OCI-LY7 (cell line): ENCODE measurements at regions not wholly inside any gene's neighbourhood (a gene's known extent, or its start where the extent isn't known, plus 50 kb on each side); places are given as distances from the start of the nearest gene placed in this dataset.

Source experiments
- BruUV-seq: library from RNA; stranded (reverse); fragments of 400-500 nt; replicated peaks from 2 replicates; lab custom pipeline; 2021; lab: Mats Ljungman, UMichigan
- CTCF ChIA-PET: fragments of 300-600 bp; sonication (Branson Sonifier 250); formaldehyde crosslinking; loops from one replicate; lab custom pipeline; 2022; ENCODE audit warnings: antibody characterized with exemption; ENCODE audit not compliant: unreplicated experiment; lab: Charles Lee
- POLR2A ChIA-PET: fragments of 300-600 bp; sonication (Branson Sonifier 250); formaldehyde crosslinking; loops from one replicate; lab custom pipeline; 2022; ENCODE audit warnings: antibody characterized with exemption; lab: Charles Lee
- DNase-seq: peaks from one replicate; pipeline ENCODE4 v3.0.0-alpha.2; 2015; ENCODE audit warnings: low spot score
- H2AFZ ChIP-seq: fragments of 200-600 bp; sonication (generic), shearing (Covaris generic); 2 replicates; pipeline ENCODE4 v1.6.1; 2014; ENCODE audit warnings: mild to moderate bottlenecking, antibody characterized with exemption, low read length, moderate library complexity
- H3K27ac ChIP-seq: fragments of 200-600 bp; sonication (generic); 2 replicates; pipeline ENCODE4 v1.5.1; 2014; ENCODE audit warnings: mixed run types, low read depth, mild to moderate bottlenecking, moderate library complexity, low read length, inconsistent platforms; ENCODE audit not compliant: poor library complexity, severe bottlenecking
- H3K36me3 ChIP-seq: fragments of 200-600 bp; sonication (generic); 2 replicates; pipeline ENCODE4 v1.6.1; 2014; ENCODE audit warnings: mild to moderate bottlenecking, antibody characterized with exemption, low read length, moderate library complexity, mixed read lengths; ENCODE audit not compliant: insufficient read depth
- H3K4me1 ChIP-seq: fragments of 200-600 bp; sonication (generic); 2 replicates; pipeline ENCODE4 v1.5.1; 2014; ENCODE audit warnings: mild to moderate bottlenecking, low read length; ENCODE audit not compliant: insufficient read depth, poor library complexity, severe bottlenecking
- H3K4me2 ChIP-seq: fragments of 200-600 bp; sonication (generic); 2 replicates; pipeline ENCODE4 v1.6.1; 2014; ENCODE audit warnings: mild to moderate bottlenecking, low read length
- H3K4me3 ChIP-seq: fragments of 200-600 bp; sonication (generic); 2 replicates; pipeline ENCODE4 v1.5.1; 2014; ENCODE audit warnings: mild to moderate bottlenecking, low read depth, low read length; ENCODE audit not compliant: poor library complexity, severe bottlenecking
- H3K79me2 ChIP-seq: fragments of 200-600 bp; sonication (generic); 2 replicates; pipeline ENCODE4 v1.6.1; 2016; ENCODE audit warnings: low read depth, mild to moderate bottlenecking, low read length, moderate library complexity, mixed read lengths; ENCODE audit not compliant: insufficient read depth
- H3K9me2 ChIP-seq: fragments of 200-600 bp; sonication (generic); 2 replicates; pipeline ENCODE4 v1.6.1; 2016; ENCODE audit warnings: mild to moderate bottlenecking, low read length, mixed read lengths; ENCODE audit not compliant: insufficient read depth
- H3K9me3 ChIP-seq: fragments of 200-600 bp; sonication (generic); 2 replicates; pipeline ENCODE4 v1.6.1; 2014; ENCODE audit warnings: mild to moderate bottlenecking, mixed run types, low read length, mixed read lengths
- H4K20me1 ChIP-seq: fragments of 200-600 bp; sonication (generic); 2 replicates; pipeline ENCODE4 v1.6.1; 2014; ENCODE audit warnings: mild to moderate bottlenecking, antibody characterized with exemption, low read length, moderate library complexity, mixed read lengths; ENCODE audit not compliant: insufficient read depth
- CTCF ChIP-seq: fragments of 200-600 bp; sonication (generic); conservative IDR thresholded peaks from 2 replicates; pipeline ENCODE4 v1.5.1; 2014; ENCODE audit warnings: mild to moderate bottlenecking, antibody characterized with exemption, low read length, moderate library complexity, mixed read lengths
- EZH2phosphoT487 ChIP-seq: fragments of 200-600 bp; sonication (generic); IDR thresholded peaks from 2 replicates; pipeline ENCODE4 v1.6.1; 2018; ENCODE audit warnings: low read depth, borderline replicate concordance, mild to moderate bottlenecking, mixed run types, antibody characterized with exemption, low read length, moderate library complexity, mixed read lengths
- intact Hi-C: fragments of 100-400 bp; cut with micrococcal nuclease; formaldehyde crosslinking; loops from one replicate; pipeline ENCODE4 v1.10.0; 2022; ENCODE audit not compliant: unreplicated experiment

- no peak overlapping the region for H3K27ac ChIP-seq
- no peak for TF ChIP-seq CTCF
- no peak for TF ChIP-seq EZH2phosphoT487
- H3K4me1 ChIP-seq, result no peaks in the 10 kb centered on the region
- H3K4me2 ChIP-seq, result no peak overlapping the region
- H4K20me1 ChIP-seq, result no peaks in the 10 kb centered on the region
- no peak overlapping the region for H2AFZ ChIP-seq
- intact Hi-C loops, result loop anchor here (5.0 kb wide), 1 partner anchor 322 kb away; no protein-coding TSS in a partner anchor
- POLR2A ChIA-PET, result no interaction called here
- no peak for DNase-seq
- no peaks in the 10 kb centered on the region for H3K36me3 ChIP-seq
- H3K9me2 ChIP-seq, result no peaks in the 10 kb centered on the region
- no TSS peak for BruUV-seq
- no peak overlapping the region for H3K4me3 ChIP-seq
- no peaks in the 10 kb centered on the region for H3K79me2 ChIP-seq
- no peaks in the 10 kb centered on the region for H3K9me3 ChIP-seq
- CTCF ChIA-PET, result no interaction called here
Observed at GRCh38 chr12:18864900-18865561, 127.1 kb downstream of the CAPZA3 start.

GRCh38 chr12:18868717-18869116, 130.8 kb downstream of the CAPZA3 start:
- Histone ChIP-seq H4K20me1 (no peaks in the 10 kb centered on the region), H3K4me3 (no peak overlapping the region), H3K27ac (no peak overlapping the region), H3K4me2 (no peak overlapping the region), H3K9me2 (no peaks in the 10 kb centered on the region), H2AFZ (no peak overlapping the region), H3K9me3 (no peaks in the 10 kb centered on the region), H3K79me2 (no peaks in the 10 kb centered on the region), H3K36me3 (no peaks in the 10 kb centered on the region), H3K4me1 (no peaks in the 10 kb centered on the region)
- BruUV-seq, result no TSS peak
- TF ChIP-seq CTCF (no peak), EZH2phosphoT487 (no peak)
- intact Hi-C loops, result no loop called here
- ChIA-PET POLR2A (interaction anchor here (0.5 kb wide), 1 partner anchor 377 kb away, joined by 4 read pairs; no protein-coding TSS in a partner anchor), CTCF (no interaction called here)
- DNase-seq, result no peak

GRCh38 chr12:18872770-18873169, 134.9 kb downstream of the CAPZA3 start:
- BruUV-seq, result no TSS peak
- H4K20me1 ChIP-seq, result no peaks in the 10 kb centered on the region
- H3K27ac ChIP-seq, result no peak overlapping the region
- no peaks in the 10 kb centered on the region for H3K9me3 ChIP-seq
- H3K36me3 ChIP-seq, result no peaks in the 10 kb centered on the region
- no peak overlapping the region for H2AFZ ChIP-seq
- H3K4me2 ChIP-seq, result no peak overlapping the region
- no peaks in the 10 kb centered on the region for H3K9me2 ChIP-seq
- TF ChIP-seq EZH2phosphoT487 (no peak), CTCF (no peak)
- no peak overlapping the region for H3K4me3 ChIP-seq
- ChIA-PET POLR2A (no interaction called here), CTCF (no interaction called here)
- DNase-seq, result no peak
- intact Hi-C loops, result no loop called here
- H3K4me1 ChIP-seq, result no peaks in the 10 kb centered on the region
- H3K79me2 ChIP-seq, result no peaks in the 10 kb centered on the region
